Osteocyte (in vitro differentiated cells): ENCODE measurements at regions not wholly inside any gene's neighbourhood (a gene's known extent, or its start where the extent isn't known, plus 50 kb on each side); places are given as distances from the start of the nearest gene placed in this dataset.
A peak's percentile ranks its signal among the peaks of the same experiment; 100 is the strongest.

Experiments used
- DNase-seq: peaks from one replicate; pipeline ENCODE4 v3.0.0; 2021; ENCODE audit warnings: mixed read lengths; ENCODE audit not compliant: unreplicated experiment; ENCODE audit errors: extremely low spot score
- H3K27ac Mint-ChIP-seq: one replicate; pipeline ENCODE4 v1.8.0; 2021; ENCODE audit warnings: mild to moderate bottlenecking, mixed read lengths; ENCODE audit not compliant: unreplicated experiment
- H3K27me3 Mint-ChIP-seq: one replicate; pipeline ENCODE4 v1.8.0; 2021; ENCODE audit warnings: mixed read lengths; ENCODE audit not compliant: unreplicated experiment
- H3K36me3 Mint-ChIP-seq: one replicate; pipeline ENCODE4 v1.8.0; 2021; ENCODE audit warnings: mixed read lengths; ENCODE audit not compliant: unreplicated experiment
- H3K4me1 Mint-ChIP-seq: one replicate; pipeline ENCODE4 v1.8.0; 2021; ENCODE audit warnings: mixed read lengths; ENCODE audit not compliant: unreplicated experiment
- H3K4me3 Mint-ChIP-seq: one replicate; pipeline ENCODE4 v1.8.0; 2021; ENCODE audit warnings: mild to moderate bottlenecking, moderate library complexity, mixed read lengths; ENCODE audit not compliant: unreplicated experiment
- H3K9me3 Mint-ChIP-seq: one replicate; pipeline ENCODE4 v1.8.0; 2021; ENCODE audit warnings: mixed read lengths; ENCODE audit not compliant: unreplicated experiment
- CTCF ChIP-seq: fragments of 200-600 bp; sonication (generic); IDR thresholded peaks from 2 replicates; pipeline ENCODE4 v1.5.0; 2021; ENCODE audit warnings: antibody characterized with exemption, mild to moderate bottlenecking, moderate library complexity

GRCh38 chr1:30538226-30538992, 185.0 kb downstream of the MATN1 start:
- Mint-ChIP-seq H3K9me3 (no peaks in the 10 kb centered on the region), H3K27ac (no peak overlapping the region), H3K36me3 (no peaks in the 10 kb centered on the region), H3K4me3 (no peak overlapping the region), H3K27me3 (no peaks in the 10 kb centered on the region), H3K4me1 (no peaks in the 10 kb centered on the region)
- no peak for TF ChIP-seq CTCF
- DNase-seq, result peak; percentile 67

- no peak for TF ChIP-seq CTCF
- Mint-ChIP-seq H3K27ac (no peak overlapping the region), H3K27me3 (no peaks in the 10 kb centered on the region), H3K4me1 (no peaks in the 10 kb centered on the region), H3K9me3 (no peaks in the 10 kb centered on the region), H3K4me3 (no peak overlapping the region), H3K36me3 (no peaks in the 10 kb centered on the region)
- DNase-seq, result no peak
Observed at GRCh38 chr1:30537279-30537678, 186.1 kb downstream of the MATN1 start.

- Mint-ChIP-seq H3K9me3 (no peaks in the 10 kb centered on the region), H3K27me3 (no peaks in the 10 kb centered on the region), H3K36me3 (no peaks in the 10 kb centered on the region), H3K4me3 (no peak overlapping the region), H3K4me1 (no peaks in the 10 kb centered on the region), H3K27ac (no peak overlapping the region)
- TF ChIP-seq CTCF, result no peak
- DNase-seq, result no peak
Observed at GRCh38 chr1:30536530-30536929, 186.9 kb downstream of the MATN1 start.

- Mint-ChIP-seq H3K27me3 (no peaks in the 10 kb centered on the region), H3K4me3 (no peak overlapping the region), H3K9me3 (no peaks in the 10 kb centered on the region), H3K36me3 (no peaks in the 10 kb centered on the region), H3K27ac (no peak overlapping the region), H3K4me1 (no peaks in the 10 kb centered on the region)
- peak; percentile 57 for DNase-seq
- TF ChIP-seq CTCF, result no peak
Observed at GRCh38 chr1:30535595-30536325, 187.6 kb downstream of the MATN1 start.

GRCh38 chr1:30534551-30534940, 188.8 kb downstream of the MATN1 start:
- Mint-ChIP-seq H3K4me3 (no peak overlapping the region), H3K9me3 (no peaks in the 10 kb centered on the region), H3K27me3 (no peaks in the 10 kb centered on the region), H3K27ac (no peak overlapping the region), H3K36me3 (no peaks in the 10 kb centered on the region), H3K4me1 (no peaks in the 10 kb centered on the region)
- TF ChIP-seq CTCF, result no peak
- peak; percentile 63 for DNase-seq
